CD4-positive, alpha-beta T cell treated with Interleukin-15 for 4 hours (primary cell): ENCODE measurements at regions not wholly inside any gene's neighbourhood (a gene's known extent, or its start where the extent isn't known, plus 50 kb on each side); places are given as distances from the start of the nearest gene placed in this dataset.

Experiments used
- DNase-seq: peaks from one replicate; pipeline ENCODE4 v3.0.0-alpha.2; 2020; ENCODE audit warnings: low spot score

DNA sequence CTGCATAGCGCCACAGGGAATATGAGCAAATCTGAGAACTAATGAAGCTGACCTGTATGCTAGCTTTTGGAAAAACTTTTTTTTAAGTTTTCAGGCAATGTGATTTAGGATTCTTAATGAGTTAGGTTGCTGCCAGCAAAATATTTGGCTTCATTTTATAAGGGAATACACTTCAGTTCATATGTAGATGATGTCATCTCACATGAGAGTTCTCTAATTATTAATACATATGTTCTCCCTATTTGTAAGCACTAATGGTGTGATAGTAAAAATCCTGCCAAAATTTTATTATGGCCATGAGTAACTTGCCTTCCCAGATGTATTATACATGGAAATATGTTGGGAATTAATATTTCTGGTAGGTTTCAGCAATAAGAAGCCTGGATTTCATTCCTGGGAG is 573.8 kb downstream of the EPM2A start:
- DNase-seq = no peak

GRCh38 chr6:145169726-145170224 is 565.5 kb downstream of the EPM2A start:
- no peak for DNase-seq

DNA sequence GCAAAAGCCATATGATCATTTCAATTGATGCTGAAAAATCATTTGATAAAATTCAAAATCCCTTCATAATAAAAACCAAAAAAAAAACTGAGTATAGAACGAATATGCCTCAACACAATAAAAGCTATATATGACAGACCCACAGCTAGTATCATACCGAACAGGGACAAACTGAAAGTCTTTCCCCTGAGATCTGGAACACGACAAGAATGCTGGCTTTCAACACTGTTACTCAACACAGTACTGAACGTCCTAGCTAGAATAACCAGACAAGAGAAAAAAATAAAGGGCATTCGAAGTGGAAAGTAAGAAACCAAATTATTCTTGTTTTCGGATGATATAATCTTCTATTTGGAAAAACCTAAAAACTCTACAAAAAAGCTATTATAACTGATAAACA is 559.9 kb downstream of the EPM2A start:
- no peak for DNase-seq

- no peak for DNase-seq
These were observed 556.9 kb downstream of the EPM2A start for GRCh38 chr6:145178391-145178790.

GRCh38 chr6:145187491-145188206 is 547.7 kb downstream of the EPM2A start:
- no peak for DNase-seq

DNA sequence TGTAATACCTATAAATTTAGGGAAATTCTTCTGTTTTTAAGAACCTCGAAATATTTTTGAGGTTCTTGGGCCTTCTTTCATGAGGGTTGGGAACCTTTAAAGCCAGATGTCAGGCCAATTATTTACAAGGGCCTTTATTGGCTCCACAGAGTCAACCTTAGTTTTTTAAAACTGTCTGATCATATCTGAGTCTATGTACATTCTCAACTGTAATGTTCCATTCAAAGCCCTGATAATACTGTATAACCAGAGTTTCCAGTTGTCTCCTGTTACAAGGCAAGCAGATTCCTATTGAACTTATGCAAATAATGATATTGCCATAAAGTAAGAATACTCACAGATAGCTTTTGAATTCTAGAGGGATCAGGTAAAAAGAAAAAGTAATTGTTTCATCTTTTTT is 545.5 kb downstream of the EPM2A start:
- DNase-seq = no peak

- DNase-seq = no peak
These were observed 540.9 kb downstream of the EPM2A start for GRCh38 chr6:145194389-145194788.

- no peak for DNase-seq
These were observed 535.4 kb downstream of the EPM2A start for GRCh38 chr6:145199961-145200360.

GRCh38 chr6:145204301-145204700 is 531.0 kb downstream of the EPM2A start:
- DNase-seq = no peak

DNA sequence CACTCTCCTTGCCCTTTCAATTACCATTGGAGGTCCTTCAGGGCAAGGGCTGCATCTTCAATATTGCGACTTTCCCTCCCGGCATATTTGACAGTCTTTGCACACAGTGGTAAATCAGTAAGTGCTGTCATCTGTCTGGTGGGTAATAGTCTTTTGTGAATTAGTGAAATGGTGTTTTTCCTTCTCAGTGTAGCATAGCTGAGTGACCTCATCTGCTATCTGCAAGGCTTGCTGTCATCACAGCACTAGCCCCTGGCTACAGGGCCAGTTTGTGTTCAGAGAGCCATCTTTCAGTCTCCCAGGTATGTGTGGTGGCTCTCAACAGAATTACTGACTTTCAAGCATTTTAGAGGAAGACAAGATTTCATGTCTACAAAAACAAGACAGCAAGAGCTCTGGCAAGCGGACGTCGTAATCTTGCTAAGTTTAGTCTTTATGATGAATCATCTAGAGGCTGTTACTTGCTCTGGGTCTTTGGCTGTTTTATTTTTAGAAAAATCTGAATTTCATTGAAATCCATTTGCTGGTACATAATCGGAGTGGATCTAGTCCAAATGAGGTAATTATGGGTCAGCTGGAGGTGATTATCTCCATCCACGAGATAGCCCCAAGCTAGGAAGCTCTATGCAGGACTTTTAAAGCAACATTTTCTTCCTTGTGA is 528.9 kb downstream of the EPM2A start:
- DNase-seq = no peak

DNA sequence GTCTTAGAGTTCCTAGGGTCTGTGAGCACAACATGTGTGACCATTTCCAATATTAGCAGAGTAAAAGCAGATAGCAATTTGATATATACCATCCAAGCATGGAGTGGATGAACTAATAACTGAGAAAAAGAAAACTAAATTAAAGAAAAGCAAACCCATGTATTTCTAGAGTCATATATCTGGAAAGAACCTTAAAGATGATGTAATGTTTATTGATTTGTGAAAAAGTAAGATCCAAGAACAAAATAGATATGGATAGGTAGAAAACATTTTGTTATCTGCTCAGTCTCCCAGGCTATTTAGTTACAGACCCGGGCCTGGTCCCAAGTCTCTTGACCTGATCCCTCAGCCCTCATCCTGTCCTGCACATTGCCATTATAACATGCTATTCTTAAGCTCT is 526.8 kb downstream of the EPM2A start:
- DNase-seq = no peak

- no peak for DNase-seq
These were observed 526.0 kb downstream of the EPM2A start for GRCh38 chr6:145209272-145209671.

GRCh38 chr6:145212813-145213212 is 522.5 kb downstream of the EPM2A start:
- DNase-seq = no peak

- DNase-seq = no peak
These were observed 521.7 kb downstream of the EPM2A start for GRCh38 chr6:145213614-145214013.

- peak; percentile 20 for DNase-seq
These were observed 520.8 kb downstream of the EPM2A start for GRCh38 chr6:145214570-145214969.

DNA sequence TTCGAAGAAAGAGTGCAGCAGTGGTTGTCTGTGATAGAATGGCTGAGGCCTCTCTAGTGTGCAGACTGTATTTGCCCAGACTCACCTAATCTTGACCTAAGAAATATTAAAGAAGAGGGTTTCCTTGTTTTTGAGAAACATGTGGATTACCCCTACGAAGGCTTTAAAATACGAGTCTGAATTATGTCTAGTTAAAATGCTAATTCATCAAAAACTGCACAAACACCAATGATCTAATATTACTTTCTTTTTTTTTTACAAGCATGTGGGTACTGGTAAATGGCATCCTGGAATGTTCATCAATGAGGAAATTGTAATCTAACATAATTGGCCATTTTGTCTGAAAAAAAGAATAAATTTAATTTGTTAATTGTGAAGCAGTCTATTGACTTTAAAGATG is 510.9 kb downstream of the EPM2A start:
- DNase-seq = no peak

- DNase-seq = no peak
These were observed 509.8 kb downstream of the EPM2A start for GRCh38 chr6:145225500-145225899.

DNA sequence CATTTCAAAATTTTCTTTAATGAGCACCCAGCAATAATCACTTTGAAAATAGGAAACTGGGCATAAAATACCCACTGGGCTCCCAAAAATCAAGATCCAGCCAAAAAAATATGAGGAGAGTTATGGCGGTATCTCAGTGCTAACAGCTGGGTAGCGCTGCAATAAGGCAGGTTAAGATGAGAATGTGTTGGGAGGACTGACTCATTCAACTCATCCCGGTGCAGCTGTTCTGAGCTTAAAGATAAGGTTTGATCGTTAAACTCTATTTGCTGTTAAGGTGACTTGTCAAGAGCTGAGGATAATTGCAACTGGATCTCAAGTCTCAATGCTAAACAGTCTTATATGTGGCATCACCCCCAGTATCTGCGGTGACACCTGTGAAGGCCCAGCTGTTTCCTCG is 507.7 kb downstream of the EPM2A start:
- DNase-seq = no peak

DNA sequence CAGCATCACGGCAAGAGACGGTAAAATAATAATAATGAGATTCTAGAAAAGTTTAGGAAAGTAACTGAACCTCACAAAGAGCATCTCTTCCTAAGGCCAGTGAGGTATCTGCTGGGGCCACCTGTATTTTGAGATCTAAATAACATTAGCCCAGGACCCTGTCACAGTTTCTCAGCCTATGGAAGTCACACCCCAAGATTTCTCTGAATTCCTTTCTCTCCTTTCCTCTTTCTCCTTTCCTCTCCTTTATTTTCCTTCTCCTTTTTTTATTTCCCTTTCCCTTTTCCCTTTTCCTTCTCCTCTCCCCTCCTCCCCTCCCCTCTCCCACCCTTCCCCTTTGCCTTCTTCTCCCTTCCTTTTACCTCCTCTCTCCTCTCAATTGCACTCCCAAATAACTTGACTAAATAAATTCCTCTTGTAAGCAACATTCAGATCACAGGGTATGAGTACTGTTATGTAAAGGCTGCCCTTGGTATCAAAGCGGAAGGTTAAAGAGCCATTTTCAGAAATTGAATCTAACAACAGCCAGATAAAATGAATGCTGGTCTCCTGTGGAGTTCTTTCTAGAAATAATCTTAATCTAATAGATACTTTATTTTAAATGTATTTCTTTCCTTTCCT is 506.2 kb downstream of the EPM2A start:
- no peak for DNase-seq

- DNase-seq = no peak
These were observed 501.4 kb downstream of the EPM2A start for GRCh38 chr6:145233955-145234354.

DNA sequence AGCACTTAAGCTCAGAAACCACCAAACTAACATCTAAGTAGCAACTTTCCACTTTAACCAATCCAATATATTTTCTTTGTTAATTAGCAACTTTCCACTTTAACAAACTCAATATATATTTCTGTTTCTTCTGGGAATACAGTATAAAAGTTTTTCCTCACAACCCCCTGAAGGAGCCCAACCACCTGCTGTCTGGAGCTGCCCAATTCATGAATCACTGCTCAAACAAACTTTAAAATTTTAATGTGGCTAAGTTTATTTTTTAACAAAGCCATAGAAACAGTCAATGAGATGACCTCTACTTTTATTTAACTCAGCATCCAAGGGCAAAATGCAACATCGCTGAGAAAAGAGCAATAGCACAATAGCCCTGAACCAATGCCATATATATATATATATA is 500.1 kb downstream of the EPM2A start:
- DNase-seq = no peak

DNA sequence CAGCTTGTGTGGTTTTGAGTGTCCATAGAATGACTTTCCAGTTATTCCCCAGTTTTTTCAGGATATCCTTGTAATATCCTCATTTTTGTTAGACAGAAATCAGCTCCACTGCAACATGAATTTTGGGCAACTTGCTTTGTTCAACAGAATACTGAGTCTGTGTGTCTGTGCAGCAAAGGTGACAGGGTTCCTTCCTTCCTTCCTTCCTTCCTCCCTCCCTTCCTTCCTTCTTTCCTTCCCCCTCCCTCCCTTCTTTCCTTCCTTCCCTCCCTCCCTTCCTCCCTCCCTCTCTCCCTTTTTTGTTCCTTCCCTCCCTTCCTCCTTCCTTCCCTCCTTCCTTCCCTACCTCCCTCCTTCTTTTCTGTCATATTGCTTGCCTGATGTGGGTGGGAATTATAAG is 496.5 kb downstream of the EPM2A start:
- DNase-seq = no peak

DNA sequence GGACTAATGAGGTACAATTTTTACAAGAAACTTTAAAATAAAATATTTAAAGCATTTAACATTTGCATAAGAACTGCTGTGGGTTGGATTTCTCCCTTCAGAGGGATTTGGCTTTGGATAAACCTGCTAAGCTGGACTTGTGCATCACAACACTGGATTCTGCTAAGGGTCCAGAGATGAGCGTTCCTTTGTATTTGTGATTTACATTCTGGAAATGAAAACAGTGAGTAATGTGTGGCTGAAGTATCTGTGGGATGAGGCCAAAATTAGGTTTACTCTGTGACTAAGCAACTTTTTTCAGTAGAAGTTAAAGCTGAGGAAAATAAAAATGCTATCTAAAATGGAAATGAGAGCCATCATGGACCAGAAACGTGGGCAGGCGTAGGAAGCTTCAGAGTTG is 494.3 kb downstream of the EPM2A start:
- DNase-seq = no peak
